Activated CD4-positive, alpha-beta T cell treated with anti-CD3 and anti-CD28 coated beads, Interleukin-2, amount 10 ng/mL, durations not matched to agents 7 days and 5 days (primary cell): ENCODE measurements at regions not wholly inside any gene's neighbourhood (a gene's known extent, or its start where the extent isn't known, plus 50 kb on each side); places are given as distances from the start of the nearest gene placed in this dataset.
A peak's percentile ranks its signal among the peaks of the same experiment; 100 is the strongest.
"Not testable (repeated sequence)": the region's sequence is repeated elsewhere in the genome, so short reads cannot be mapped to it uniquely, and the experiment has no call there.

ENCODE experiments used
- CTCF ChIA-PET: fragments of 350-600 bp; sonication (Branson Sonifier 250); formaldehyde crosslinking; loops from one replicate; lab custom pipeline; 2021; ENCODE audit warnings: antibody characterized with exemption; lab: Charles Lee
- POLR2A ChIA-PET: fragments of 350-600 bp; sonication (Branson Sonifier 250); formaldehyde crosslinking; loops from one replicate; lab custom pipeline; 2021; ENCODE audit warnings: antibody characterized with exemption; lab: Charles Lee
- DNase-seq: peaks from one replicate; pipeline ENCODE4 v3.0.0-alpha.2; 2020
- H3K27ac Mint-ChIP-seq: one replicate; pipeline ENCODE4 v1.8.0; 2021; ENCODE audit warnings: mild to moderate bottlenecking, moderate library complexity, mixed read lengths
- H3K27me3 Mint-ChIP-seq: one replicate; pipeline ENCODE4 v1.8.0; 2021; ENCODE audit warnings: mixed read lengths
- H3K36me3 Mint-ChIP-seq: one replicate; pipeline ENCODE4 v1.8.0; 2021; ENCODE audit warnings: low read depth, mixed read lengths
- H3K4me1 Mint-ChIP-seq: one replicate; pipeline ENCODE4 v1.8.0; 2021; ENCODE audit warnings: mixed read lengths
- H3K4me3 Mint-ChIP-seq: one replicate; pipeline ENCODE4 v1.8.0; 2021; ENCODE audit warnings: mild to moderate bottlenecking, moderate library complexity, mixed read lengths
- H3K9me3 Mint-ChIP-seq: one replicate; pipeline ENCODE4 v1.8.0; 2021; ENCODE audit warnings: mixed read lengths

DNA sequence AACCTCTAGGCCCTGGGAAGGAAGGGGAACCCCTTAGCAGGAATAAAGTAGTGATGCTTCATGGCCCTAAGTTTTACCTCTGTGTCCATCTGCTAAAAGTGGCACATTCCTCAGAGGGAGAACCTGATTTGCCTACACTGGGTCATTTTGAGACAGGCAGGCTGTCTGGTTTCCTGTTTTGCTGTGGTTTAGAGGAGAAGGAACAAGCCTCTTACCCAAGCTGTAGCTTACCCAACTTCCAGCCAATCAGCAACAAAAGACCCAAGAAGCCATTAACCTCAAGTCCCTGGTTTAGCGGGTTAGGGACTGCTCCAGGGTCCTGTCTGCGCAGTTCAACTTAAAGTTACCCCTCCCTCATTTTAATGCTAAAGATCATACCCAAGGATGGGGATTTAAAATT, 411.0 kb downstream of the MAT2B start:
- Mint-ChIP-seq H3K4me1 (peaks cover 18% of the 10 kb centered on the region), H3K27me3 (no peaks in the 10 kb centered on the region), H3K27ac (peak overlapping the region; percentile 76), H3K36me3 (no peaks in the 10 kb centered on the region), H3K9me3 (peaks cover 13% of the 10 kb centered on the region), H3K4me3 (no peak overlapping the region)
- ChIA-PET POLR2A (no interaction called here), CTCF (no interaction called here)
- no peak for DNase-seq

DNA sequence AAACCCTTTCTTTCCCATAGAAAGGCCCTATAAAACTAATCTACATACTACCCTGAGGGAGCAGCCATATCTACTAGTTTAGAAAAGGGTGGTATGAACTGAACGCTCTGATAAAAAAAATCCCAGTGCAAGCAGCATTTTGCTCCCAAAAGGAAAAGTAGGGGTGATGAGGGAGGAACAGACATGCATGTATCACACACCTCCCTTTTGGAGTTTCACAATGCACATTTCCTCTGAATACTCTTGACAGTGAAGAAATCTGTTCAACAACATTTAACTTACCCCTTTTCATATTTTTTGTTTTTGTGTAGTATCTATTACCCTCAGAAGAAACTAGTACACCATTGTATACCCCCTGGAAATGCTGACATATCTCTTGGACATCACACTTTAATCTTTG, 411.4 kb downstream of the MAT2B start:
- Mint-ChIP-seq H3K9me3 (peaks cover 13% of the 10 kb centered on the region), H3K27me3 (no peaks in the 10 kb centered on the region), H3K4me1 (peaks cover 18% of the 10 kb centered on the region), H3K36me3 (no peaks in the 10 kb centered on the region), H3K4me3 (no peak overlapping the region), H3K27ac (peak overlapping the region; percentile 2)
- no peak for DNase-seq
- CTCF ChIA-PET = no interaction called here
- POLR2A ChIA-PET = no interaction called here

GRCh38 chr5:163917747-163918146, 412.3 kb downstream of the MAT2B start:
- POLR2A ChIA-PET = no interaction called here
- CTCF ChIA-PET = no interaction called here
- Mint-ChIP-seq H3K4me3 (no peak overlapping the region), H3K27ac (no peak overlapping the region), H3K27me3 (no peaks in the 10 kb centered on the region), H3K36me3 (no peaks in the 10 kb centered on the region), H3K4me1 (peaks cover 18% of the 10 kb centered on the region), H3K9me3 (peaks cover 13% of the 10 kb centered on the region)
- DNase-seq = no peak

- H3K4me3 Mint-ChIP-seq, H3K36me3 Mint-ChIP-seq, H3K4me1 Mint-ChIP-seq, H3K27me3 Mint-ChIP-seq, H3K9me3 Mint-ChIP-seq, DNase-seq, CTCF ChIA-PET, H3K27ac Mint-ChIP-seq, POLR2A ChIA-PET: not testable (repeated sequence)
Measured at GRCh38 chr5:163934990-163935389, 429.6 kb downstream of the MAT2B start.

GRCh38 chr5:163938595-163938994, 433.2 kb downstream of the MAT2B start:
- Mint-ChIP-seq H3K27me3 (no peaks in the 10 kb centered on the region), H3K36me3 (no peaks in the 10 kb centered on the region), H3K9me3 (peaks cover 3% of the 10 kb centered on the region), H3K4me3 (no peak overlapping the region), H3K27ac (no peak overlapping the region), H3K4me1 (no peaks in the 10 kb centered on the region)
- CTCF ChIA-PET = interaction anchor here (0.6 kb wide), 1 partner anchor 13 kb away, joined by 3 read pairs; no protein-coding TSS in a partner anchor
- DNase-seq = no peak
- POLR2A ChIA-PET = no interaction called here

- Mint-ChIP-seq H3K4me1 (no peaks in the 10 kb centered on the region), H3K4me3 (no peak overlapping the region), H3K9me3 (no peaks in the 10 kb centered on the region), H3K27ac (no peak overlapping the region), H3K27me3 (no peaks in the 10 kb centered on the region), H3K36me3 (no peaks in the 10 kb centered on the region)
- ChIA-PET CTCF (no interaction called here), POLR2A (no interaction called here)
- DNase-seq = no peak
Measured at GRCh38 chr5:163941079-163941478, 435.7 kb downstream of the MAT2B start.

GRCh38 chr5:163943546-163943945, 438.1 kb downstream of the MAT2B start:
- Mint-ChIP-seq H3K4me3 (no peak overlapping the region), H3K27me3 (no peaks in the 10 kb centered on the region), H3K9me3 (no peaks in the 10 kb centered on the region), H3K27ac (no peak overlapping the region), H3K36me3 (no peaks in the 10 kb centered on the region), H3K4me1 (no peaks in the 10 kb centered on the region)
- CTCF ChIA-PET = no interaction called here
- DNase-seq = no peak
- POLR2A ChIA-PET = no interaction called here

DNA sequence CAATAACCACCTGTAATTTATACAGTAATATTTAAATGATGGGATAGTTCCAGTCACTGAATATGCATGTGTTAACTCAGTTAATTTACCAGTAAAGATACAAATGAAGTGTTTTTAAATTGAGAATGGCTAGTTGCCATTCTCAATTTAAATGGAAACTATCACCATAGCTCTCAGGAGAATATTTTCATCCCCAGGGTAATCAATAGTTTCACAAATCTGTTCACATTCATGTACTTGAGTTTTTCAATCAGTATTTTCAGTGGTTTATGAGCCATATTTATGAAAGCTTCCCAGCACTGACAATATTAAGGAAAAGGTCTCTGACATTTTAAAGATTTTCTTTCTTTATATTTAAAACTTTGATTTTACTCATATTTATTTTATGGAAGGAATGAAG, 439.3 kb downstream of the MAT2B start:
- no peak overlapping the region for H3K27ac Mint-ChIP-seq
- ChIA-PET CTCF (no interaction called here), POLR2A (no interaction called here)
- H3K9me3 Mint-ChIP-seq = no peaks in the 10 kb centered on the region
- no peaks in the 10 kb centered on the region for H3K36me3 Mint-ChIP-seq
- H3K4me1 Mint-ChIP-seq = no peaks in the 10 kb centered on the region
- H3K4me3 Mint-ChIP-seq = no peak overlapping the region
- no peak for DNase-seq
- H3K27me3 Mint-ChIP-seq = no peaks in the 10 kb centered on the region

GRCh38 chr5:163947848-163948666, 442.6 kb downstream of the MAT2B start:
- no peaks in the 10 kb centered on the region for H3K27me3 Mint-ChIP-seq
- DNase-seq = no peak
- no peak overlapping the region for H3K4me3 Mint-ChIP-seq
- no peaks in the 10 kb centered on the region for H3K4me1 Mint-ChIP-seq
- CTCF ChIA-PET = no interaction called here
- POLR2A ChIA-PET = no interaction called here
- H3K9me3 Mint-ChIP-seq = no peaks in the 10 kb centered on the region
- no peaks in the 10 kb centered on the region for H3K36me3 Mint-ChIP-seq
- no peak overlapping the region for H3K27ac Mint-ChIP-seq

GRCh38 chr5:163950248-163950647, 444.8 kb downstream of the MAT2B start:
- ChIA-PET POLR2A (no interaction called here), CTCF (interaction anchor here (0.9 kb wide), 1 partner anchor 9 kb away, joined by 3 read pairs; no protein-coding TSS in a partner anchor)
- no peak overlapping the region for H3K4me3 Mint-ChIP-seq

DNA sequence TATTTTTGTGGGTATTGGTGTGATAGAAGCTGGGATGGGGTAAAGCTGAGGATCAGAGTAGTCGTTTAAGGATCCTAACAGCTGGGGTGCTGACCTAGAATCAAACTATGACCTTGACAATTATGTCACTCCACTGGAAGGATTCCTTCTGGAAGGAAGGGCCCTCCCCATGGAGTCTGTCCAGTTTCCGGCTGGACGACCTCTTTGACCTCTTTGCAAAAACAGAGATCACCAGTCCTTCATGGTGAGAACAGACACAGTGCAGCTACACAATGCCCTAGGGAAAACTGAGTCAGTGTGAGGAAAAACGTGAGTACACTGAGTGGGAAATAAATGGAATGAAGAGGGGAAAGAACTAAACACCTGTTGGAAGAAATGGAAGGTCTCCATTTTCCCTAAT, 445.6 kb downstream of the MAT2B start:
- no peak overlapping the region for H3K4me3 Mint-ChIP-seq
- CTCF ChIA-PET = interaction anchor here (1.0 kb wide), 1 partner anchor 23 kb away, joined by 3 read pairs; no protein-coding TSS in a partner anchor
- POLR2A ChIA-PET = no interaction called here
- H3K36me3 Mint-ChIP-seq = no peaks in the 10 kb centered on the region
- no peak for DNase-seq
- H3K27ac Mint-ChIP-seq = no peak overlapping the region
- H3K27me3 Mint-ChIP-seq = no peaks in the 10 kb centered on the region
- H3K9me3 Mint-ChIP-seq = no peaks in the 10 kb centered on the region
- H3K4me1 Mint-ChIP-seq = no peaks in the 10 kb centered on the region

More at GRCh38 chr5:163950248-163950647, 444.8 kb downstream of the MAT2B start:
- H3K27ac Mint-ChIP-seq = no peak overlapping the region
- no peak for DNase-seq
- no peaks in the 10 kb centered on the region for H3K36me3 Mint-ChIP-seq
- H3K4me1 Mint-ChIP-seq = no peaks in the 10 kb centered on the region
- H3K27me3 Mint-ChIP-seq = no peaks in the 10 kb centered on the region
- H3K9me3 Mint-ChIP-seq = no peaks in the 10 kb centered on the region

- POLR2A ChIA-PET = no interaction called here
- Mint-ChIP-seq H3K4me1 (no peaks in the 10 kb centered on the region), H3K9me3 (no peaks in the 10 kb centered on the region), H3K27ac (no peak overlapping the region), H3K36me3 (no peaks in the 10 kb centered on the region), H3K4me3 (no peak overlapping the region), H3K27me3 (no peaks in the 10 kb centered on the region)
- no peak for DNase-seq
- CTCF ChIA-PET = no interaction called here
Measured at GRCh38 chr5:163953901-163954300, 448.5 kb downstream of the MAT2B start.

GRCh38 chr5:163961230-163961629, 455.8 kb downstream of the MAT2B start:
- H3K9me3 Mint-ChIP-seq, POLR2A ChIA-PET, H3K36me3 Mint-ChIP-seq, H3K27ac Mint-ChIP-seq, CTCF ChIA-PET, H3K27me3 Mint-ChIP-seq, H3K4me1 Mint-ChIP-seq, H3K4me3 Mint-ChIP-seq, DNase-seq: not testable (repeated sequence)

DNA sequence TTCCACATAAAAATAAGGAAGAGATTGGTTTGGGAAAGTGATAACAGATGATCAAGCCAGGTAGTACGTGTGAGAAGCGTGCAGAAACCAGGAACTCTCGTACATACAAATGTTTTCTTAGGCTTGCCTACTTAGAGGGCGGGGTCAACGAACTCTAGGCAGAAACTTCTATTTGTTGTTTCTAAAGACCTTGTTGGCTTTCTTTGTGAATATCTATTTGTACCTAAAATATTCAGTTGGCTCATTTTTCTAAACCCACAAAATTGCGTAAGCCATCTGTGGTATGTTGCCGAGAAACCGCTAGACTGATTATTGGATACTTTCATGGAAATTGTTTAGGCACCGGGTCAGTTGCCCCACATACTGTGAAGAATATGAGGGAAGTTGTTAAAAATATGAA, 458.5 kb downstream of the MAT2B start:
- no peak overlapping the region for H3K27ac Mint-ChIP-seq
- ChIA-PET POLR2A (no interaction called here), CTCF (no interaction called here)
- H3K4me3 Mint-ChIP-seq = no peak overlapping the region
- no peak for DNase-seq
- no peaks in the 10 kb centered on the region for H3K4me1 Mint-ChIP-seq
- H3K27me3 Mint-ChIP-seq = no peaks in the 10 kb centered on the region
- no peaks in the 10 kb centered on the region for H3K36me3 Mint-ChIP-seq
- no peaks in the 10 kb centered on the region for H3K9me3 Mint-ChIP-seq
